Psoas muscle (tissue), 7 donors: ENCODE measurements at regions not wholly inside any gene's neighbourhood (a gene's known extent, or its start where the extent isn't known, plus 50 kb on each side); places are given as distances from the start of the nearest gene placed in this dataset.

ENCODE experiments used
- ATAC-seq, 4 donors: fragments of 200-7000 bp; cut with Tn5 transposase; one replicate each; pipeline ENCODE4 v1.9.1; 2020; ENCODE audit warnings: moderate library complexity in 3 of 4, mild to moderate bottlenecking in 2 of 4
- DNase-seq, 2 donors: peaks; one replicate each; pipeline ENCODE4 v3.0.0-alpha.2; 2020
- H3K27ac ChIP-seq: fragments of 200-600 bp; one replicate; pipeline ENCODE4 v1.8.0; 2022
- H3K27me3 ChIP-seq, 3 donors: fragments of 200-600 bp in 1 of 3; one replicate each; pipeline versions ENCODE4 v1.6.1 to v1.8.0; 2013 to 2022; ENCODE audit warnings: low read length in 2 of 3, mild to moderate bottlenecking in 2 of 3, moderate library complexity in 1 of 3; ENCODE audit not compliant: insufficient read depth in 3 of 3
- H3K36me3 ChIP-seq, 2 donors: fragments of 200-600 bp in 1 of 2; one replicate each; pipeline versions ENCODE4 v1.6.1 to v1.8.0; 2013 to 2022; ENCODE audit warnings: low read depth in 1 of 2, mild to moderate bottlenecking in 1 of 2, moderate library complexity in 1 of 2; ENCODE audit not compliant: insufficient read depth in 1 of 2
- H3K4me1 ChIP-seq: fragments of 200-600 bp; one replicate; pipeline ENCODE4 v1.8.0; 2022
- H3K4me3 ChIP-seq: fragments of 200-600 bp; one replicate; pipeline ENCODE4 v1.8.0; 2022; ENCODE audit warnings: mild to moderate bottlenecking
- H3K9me3 ChIP-seq: fragments of 200-600 bp; one replicate; pipeline ENCODE4 v1.8.0; 2022
- CTCF ChIP-seq: fragments of 200-600 bp; IDR thresholded peaks from one replicate; pipeline ENCODE4 v1.8.0; 2022; ENCODE audit warnings: antibody characterized with exemption
- WGBS, 3 donors: extraction: QIAGEN DNeasy Blood & Tissue Kit; methylation state at CpG; one replicate each; pipeline versions ENCODE4 v1.1.6 to v1.1.7; 2013; 5-methylcytosine and 5-hydroxymethylcytosine counted together
- intact Hi-C, 2 donors: fragments of 100-400 bp; cut with DNase I; formaldehyde crosslinking; loops; one replicate each; pipeline versions ENCODE4 v1.11.0 to v1.14.2; 2022
- donor health status: healthy with polysubstance abuse.
- donor health status: DM: no; HTN: no; CAD: no; lungs with moderate emphysema.
- donor health status: Bipolar disorder and iron deficiency.
- donor health status: healthy.
- donor health status: DM: yes; HTN: yes; CAD: no.
- donor health status: DM: no; HTN: no; CAD: no.
- donor health status: DM: yes; HTN: yes; CAD: no.

GRCh38 chr4:122221322-122221721 is 69.2 kb downstream of the BLTP1 start:
- no peaks in the 10 kb centered on the region for H3K4me1 ChIP-seq
- H3K4me3 ChIP-seq: no peak overlapping the region
- ATAC-seq (no peak), DNase-seq (no peak)
- no peak for TF ChIP-seq CTCF
- H3K9me3 ChIP-seq: no peaks in the 10 kb centered on the region
- intact Hi-C loops: loop anchor here in 1 of 2 donors (5.0 kb wide), 1 partner anchor 319 kb away; no protein-coding TSS in a partner anchor
- WGBS, 3 donors: 66 to 75% (median 71%) methylated on average over 3 of the region's 3 CpGs
- H3K27ac ChIP-seq: no peak overlapping the region
- H3K36me3 ChIP-seq: peaks cover 0 to 65% of the 10 kb centered on the region in 2 donors
- H3K27me3 ChIP-seq: no peaks in the 10 kb centered on the region

GRCh38 chr4:122224348-122224747 is 72.2 kb downstream of the BLTP1 start:
- H3K4me3 ChIP-seq: no peak overlapping the region
- peaks cover 0 to 81% of the 10 kb centered on the region in 2 donors for H3K36me3 ChIP-seq
- DNase-seq: no peak
- H3K4me1 ChIP-seq: no peaks in the 10 kb centered on the region
- TF ChIP-seq CTCF: peak; percentile 22
- H3K27me3 ChIP-seq: no peaks in the 10 kb centered on the region
- ATAC-seq: no peak
- H3K9me3 ChIP-seq: no peaks in the 10 kb centered on the region
- no peak overlapping the region for H3K27ac ChIP-seq
- intact Hi-C loops: loop anchor here in 1 of 2 donors (5.0 kb wide), 1 partner anchor 322 kb away; no protein-coding TSS in a partner anchor
- 70 to 76% (median 73%) methylated on average over 4 of the region's 4 CpGs for WGBS, 3 donors

- intact Hi-C loops: no loop called here
- no peak for TF ChIP-seq CTCF
- H3K4me3 ChIP-seq: no peak overlapping the region
- H3K36me3 ChIP-seq: peaks cover 0 to 76% of the 10 kb centered on the region in 2 donors
- 80 to 92% (median 81%) methylated on average over 2 of the region's 2 CpGs for WGBS, 3 donors
- no peaks in the 10 kb centered on the region for H3K4me1 ChIP-seq
- ATAC-seq (no peak), DNase-seq (no peak)
- H3K27ac ChIP-seq: no peak overlapping the region
- no peaks in the 10 kb centered on the region for H3K27me3 ChIP-seq
- H3K9me3 ChIP-seq: no peaks in the 10 kb centered on the region
Observed at GRCh38 chr4:122227202-122227601, 75.1 kb downstream of the BLTP1 start.

GRCh38 chr4:122229857-122230256 is 77.7 kb downstream of the BLTP1 start:
- intact Hi-C loops: no loop called here
- no peak overlapping the region for H3K27ac ChIP-seq
- no peak for TF ChIP-seq CTCF
- DNase-seq (no peak), ATAC-seq (no peak)
- H3K27me3 ChIP-seq: no peaks in the 10 kb centered on the region
- 70 to 79% (median 76%) methylated on average over 3 of the region's 3 CpGs for WGBS, 3 donors
- peaks cover 0 to 62% of the 10 kb centered on the region in 2 donors for H3K36me3 ChIP-seq
- no peaks in the 10 kb centered on the region for H3K9me3 ChIP-seq
- H3K4me1 ChIP-seq: no peaks in the 10 kb centered on the region
- no peak overlapping the region for H3K4me3 ChIP-seq

- no peaks in the 10 kb centered on the region for H3K9me3 ChIP-seq
- DNase-seq (no peak), ATAC-seq (no peak)
- H3K27ac ChIP-seq: no peak overlapping the region
- intact Hi-C loops: no loop called here
- peaks cover 0 to 43% of the 10 kb centered on the region in 2 donors for H3K36me3 ChIP-seq
- H3K4me3 ChIP-seq: no peak overlapping the region
- 43 to 73% (median 56%) methylated on average over 3 of the region's 3 CpGs for WGBS, 3 donors
- H3K4me1 ChIP-seq: no peaks in the 10 kb centered on the region
- H3K27me3 ChIP-seq: no peaks in the 10 kb centered on the region
- no peak for TF ChIP-seq CTCF
Observed at GRCh38 chr4:122232633-122233032, 80.5 kb downstream of the BLTP1 start.
